Activated CD4-positive, alpha-beta T cell treated with anti-CD3 and anti-CD28 coated beads, Interleukin-2, amount 50 U/mL, for 48 hours (primary cell): ENCODE measurements at regions not wholly inside any gene's neighbourhood (a gene's known extent, or its start where the extent isn't known, plus 50 kb on each side); places are given as distances from the start of the nearest gene placed in this dataset.
A peak's percentile ranks its signal among the peaks of the same experiment; 100 is the strongest.
"Not testable (repeated sequence)": the region's sequence is repeated elsewhere in the genome, so short reads cannot be mapped to it uniquely, and the experiment has no call there.

Source experiments
- DNase-seq, 2 experiments: peaks; one replicate each; pipeline ENCODE4 v3.0.0-alpha.2; 2020

- DNase-seq = no peak
Observed at GRCh38 chr1:169022648-169023047, 83.8 kb upstream of the ATP1B1 start.

GRCh38 chr1:169024255-169024654 is 82.2 kb upstream of the ATP1B1 start:
- DNase-seq = no peak

- DNase-seq = no peak
Observed at GRCh38 chr1:169024800-169025271, 81.7 kb upstream of the ATP1B1 start.

GRCh38 chr1:169025412-169025811 is 81.1 kb upstream of the ATP1B1 start:
- no peak for DNase-seq

- no peak for DNase-seq
Observed at GRCh38 chr1:169027607-169028320, 78.7 kb upstream of the ATP1B1 start.

GRCh38 chr1:169031566-169032224 is 74.8 kb upstream of the ATP1B1 start:
- no peak for DNase-seq

- no peak for DNase-seq
Observed at GRCh38 chr1:169041366-169041765, 65.1 kb upstream of the ATP1B1 start.

GRCh38 chr1:169042377-169042776 is 64.1 kb upstream of the ATP1B1 start:
- no peak for DNase-seq

- no peak for DNase-seq
Observed at GRCh38 chr1:169043823-169044222, 62.7 kb upstream of the ATP1B1 start.

GRCh38 chr1:169044296-169044695 is 62.2 kb upstream of the ATP1B1 start:
- peak in 1 of 2 experiments; percentile 28 for DNase-seq

- DNase-seq = no peak
Observed at GRCh38 chr1:169044971-169045370, 61.5 kb upstream of the ATP1B1 start.

GRCh38 chr1:169046671-169047070 is 59.8 kb upstream of the ATP1B1 start:
- no peak for DNase-seq

GRCh38 chr1:169047074-169047473 is 59.4 kb upstream of the ATP1B1 start:
- peak in 1 of 2 experiments; percentile 15 for DNase-seq

GRCh38 chr1:169048043-169048442 is 58.4 kb upstream of the ATP1B1 start:
- peak in 1 of 2 experiments; percentile 13 for DNase-seq

- DNase-seq = peak; percentile 39 to 58
Observed at GRCh38 chr1:169049258-169049938, 57.1 kb upstream of the ATP1B1 start.

GRCh38 chr1:169051171-169051570 is 55.3 kb upstream of the ATP1B1 start:
- no peak for DNase-seq

- DNase-seq = not testable (repeated sequence)
Observed at GRCh38 chr1:169052171-169052570, 54.3 kb upstream of the ATP1B1 start.

- DNase-seq = no peak
Observed at GRCh38 chr1:169052727-169053126, 53.8 kb upstream of the ATP1B1 start.

GRCh38 chr1:169053196-169053595 is 53.3 kb upstream of the ATP1B1 start:
- DNase-seq = no peak
